GM21447 (cell line): ENCODE measurements at regions not wholly inside any gene's neighbourhood (a gene's known extent, or its start where the extent isn't known, plus 50 kb on each side); places are given as distances from the start of the nearest gene placed in this dataset.

ENCODE experiments used
- ATAC-seq: cut with Tn5 transposase; IDR thresholded peaks from one replicate; pipeline ENCODE4 v1.9.1; 2021; ENCODE audit not compliant: unreplicated experiment

GRCh38 chr16:66315210-66315825, 51.2 kb upstream of the CDH5 start:
- ATAC-seq, result peak; percentile 90

GRCh38 chr16:66311306-66311705, 55.2 kb upstream of the CDH5 start:
- no peak for ATAC-seq

DNA sequence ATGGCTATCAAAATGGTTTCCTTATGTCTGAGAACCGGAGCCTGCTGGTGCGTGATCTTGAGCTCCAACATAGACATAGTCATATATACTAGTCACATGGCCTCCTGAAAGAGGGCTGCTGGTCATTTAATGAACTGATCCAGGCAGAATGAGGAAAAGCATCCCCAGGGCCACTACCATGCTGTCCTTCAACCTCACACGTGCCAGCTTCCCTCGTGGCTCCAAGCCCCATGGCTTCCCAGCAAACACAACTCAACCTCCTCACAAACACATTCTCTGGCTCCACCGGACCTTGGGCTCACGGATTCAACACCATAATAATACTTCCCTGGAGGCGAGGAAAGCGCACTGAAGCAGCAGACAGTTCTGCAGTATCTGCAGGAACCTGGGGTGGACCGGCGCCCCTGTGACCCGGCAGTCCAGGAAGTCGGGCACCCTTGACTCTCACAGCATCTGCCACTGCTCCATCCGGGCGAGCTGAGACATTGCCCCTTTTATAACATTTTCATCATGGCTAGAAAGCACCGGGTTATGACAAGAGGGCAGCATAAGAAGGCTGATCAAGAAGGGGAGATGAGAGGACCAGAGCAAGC, 57.2 kb upstream of the CDH5 start:
- ATAC-seq, result no peak

DNA sequence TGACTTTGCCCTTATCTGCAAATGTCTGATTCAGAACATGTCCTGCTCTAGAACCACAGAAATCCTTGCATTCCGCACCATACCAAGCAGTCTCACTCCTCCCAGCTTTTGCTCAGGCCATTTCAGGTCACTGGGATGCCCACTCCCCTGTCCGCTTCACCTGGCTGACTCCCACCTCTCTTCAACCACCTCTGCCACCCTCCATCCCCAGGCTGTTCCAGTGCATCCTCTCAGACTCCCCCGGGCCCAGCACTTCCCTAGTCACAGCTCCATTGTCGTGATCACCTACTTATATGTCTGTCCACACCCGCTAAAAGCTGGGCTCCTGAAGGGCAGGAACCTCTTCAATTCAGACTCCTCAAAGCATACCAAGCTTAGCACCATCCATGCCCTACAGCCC, 58.4 kb upstream of the CDH5 start:
- ATAC-seq, result no peak

DNA sequence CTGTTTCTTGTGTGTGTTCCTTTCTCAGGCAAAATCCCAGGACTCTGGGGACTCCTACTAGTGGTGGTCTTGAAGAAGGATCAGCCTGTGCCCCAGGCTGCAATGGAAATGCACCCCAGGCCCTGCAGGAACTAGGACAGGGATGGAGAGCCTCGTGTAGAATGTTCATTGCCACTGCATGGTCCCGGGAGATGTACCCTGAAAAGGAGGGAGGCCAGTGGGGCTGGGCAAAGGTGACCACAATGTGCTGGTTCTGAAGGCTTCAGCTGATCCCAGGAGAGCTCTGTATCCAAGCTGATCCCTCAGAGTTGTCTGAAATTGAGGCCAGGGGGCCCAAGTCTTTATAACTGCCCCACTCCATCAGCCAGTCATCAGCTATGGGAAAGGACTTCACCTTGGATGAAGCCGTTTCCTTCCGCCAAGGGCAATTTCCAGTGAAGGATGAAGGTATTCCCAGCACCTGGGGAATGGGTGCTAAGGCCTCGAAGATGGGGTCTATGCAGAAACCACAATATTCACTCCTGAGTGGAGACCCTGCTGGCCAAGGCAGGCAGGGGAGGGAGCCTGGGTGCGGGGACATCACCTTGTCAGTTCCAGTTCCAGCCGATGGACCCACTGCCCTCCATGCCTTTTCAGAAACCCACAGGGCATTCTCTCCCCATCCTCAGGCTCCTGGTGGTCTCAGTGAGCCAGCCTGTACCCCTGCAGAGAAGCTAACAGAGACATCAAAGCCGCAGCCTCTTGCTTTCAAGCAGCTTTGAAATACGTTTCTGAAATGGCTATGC, 59.9 kb upstream of the CDH5 start:
- no peak for ATAC-seq

DNA sequence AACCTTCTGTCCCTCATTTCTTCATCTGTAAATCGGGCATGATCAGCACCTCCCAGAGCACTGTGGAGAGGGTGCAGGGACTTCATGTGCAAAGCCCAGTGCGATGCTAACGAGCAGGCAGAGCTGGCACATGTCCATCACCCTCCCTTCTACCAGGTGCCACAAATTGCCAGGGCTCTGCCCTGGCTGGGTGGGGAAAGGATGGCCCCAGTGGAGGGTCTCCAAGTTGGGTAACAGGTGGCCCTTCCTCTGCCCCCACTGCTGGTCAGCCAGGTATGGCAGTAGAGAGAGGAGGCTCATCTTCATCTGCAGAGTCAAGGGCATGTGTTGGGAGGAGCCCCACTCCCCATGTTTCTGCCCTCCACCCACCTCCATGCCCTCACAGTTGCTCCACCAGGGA, 61.5 kb upstream of the CDH5 start:
- ATAC-seq, result no peak

- no peak for ATAC-seq
Measured at GRCh38 chr16:66304151-66304550, 62.3 kb upstream of the CDH5 start.

- ATAC-seq, result no peak
Measured at GRCh38 chr16:66300501-66300900, 66.0 kb upstream of the CDH5 start.

- ATAC-seq, result no peak
Measured at GRCh38 chr16:66300037-66300436, 66.5 kb upstream of the CDH5 start.

DNA sequence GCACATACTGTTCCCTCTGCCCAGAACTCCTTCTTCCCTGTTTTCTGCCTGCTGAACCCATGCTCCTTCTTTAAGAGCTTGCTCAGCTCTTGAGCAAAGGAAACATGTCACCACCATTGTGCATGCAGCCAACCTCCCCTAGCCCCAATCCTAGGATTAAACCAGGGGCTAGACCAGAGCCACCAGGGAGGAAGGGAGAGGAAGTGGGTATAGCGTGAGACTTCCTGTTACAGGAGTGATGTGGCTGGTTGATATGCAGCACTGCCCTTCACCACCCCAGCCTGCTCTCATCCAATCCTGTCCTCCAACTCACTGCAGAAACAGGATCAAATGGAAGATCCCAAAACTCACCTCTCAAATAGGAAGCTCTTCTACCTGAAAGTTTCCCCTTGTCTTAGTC, 67.1 kb upstream of the CDH5 start:
- ATAC-seq, result no peak

DNA sequence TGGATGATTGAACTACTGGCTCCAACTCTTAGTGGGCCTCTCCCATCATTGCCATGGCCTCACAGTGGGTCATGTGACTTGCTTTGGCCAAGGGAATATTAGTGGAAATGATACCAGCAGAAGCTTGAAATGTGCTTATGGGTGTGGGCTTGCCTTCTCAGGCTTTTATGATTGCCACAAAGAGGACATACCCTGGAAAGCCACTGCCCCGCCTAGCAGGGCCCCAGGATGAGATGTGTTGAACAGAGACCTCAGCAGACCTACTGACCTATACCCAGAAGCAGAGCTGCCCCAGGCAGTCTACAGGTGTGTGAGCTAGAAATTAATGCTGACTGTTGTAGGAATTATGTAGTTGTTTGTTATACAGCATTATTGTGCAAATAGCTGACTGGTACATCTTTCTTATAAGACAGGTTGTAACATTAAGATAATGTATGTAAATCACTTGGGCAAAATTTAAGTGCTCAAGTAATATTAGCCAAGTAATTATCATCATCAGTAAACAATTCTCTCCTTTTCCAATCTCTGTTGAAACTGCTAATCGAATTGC, 67.8 kb upstream of the CDH5 start:
- ATAC-seq, result no peak

GRCh38 chr16:66298006-66298405, 68.5 kb upstream of the CDH5 start:
- no peak for ATAC-seq

- no peak for ATAC-seq
Measured at GRCh38 chr16:66296591-66296990, 69.9 kb upstream of the CDH5 start.

DNA sequence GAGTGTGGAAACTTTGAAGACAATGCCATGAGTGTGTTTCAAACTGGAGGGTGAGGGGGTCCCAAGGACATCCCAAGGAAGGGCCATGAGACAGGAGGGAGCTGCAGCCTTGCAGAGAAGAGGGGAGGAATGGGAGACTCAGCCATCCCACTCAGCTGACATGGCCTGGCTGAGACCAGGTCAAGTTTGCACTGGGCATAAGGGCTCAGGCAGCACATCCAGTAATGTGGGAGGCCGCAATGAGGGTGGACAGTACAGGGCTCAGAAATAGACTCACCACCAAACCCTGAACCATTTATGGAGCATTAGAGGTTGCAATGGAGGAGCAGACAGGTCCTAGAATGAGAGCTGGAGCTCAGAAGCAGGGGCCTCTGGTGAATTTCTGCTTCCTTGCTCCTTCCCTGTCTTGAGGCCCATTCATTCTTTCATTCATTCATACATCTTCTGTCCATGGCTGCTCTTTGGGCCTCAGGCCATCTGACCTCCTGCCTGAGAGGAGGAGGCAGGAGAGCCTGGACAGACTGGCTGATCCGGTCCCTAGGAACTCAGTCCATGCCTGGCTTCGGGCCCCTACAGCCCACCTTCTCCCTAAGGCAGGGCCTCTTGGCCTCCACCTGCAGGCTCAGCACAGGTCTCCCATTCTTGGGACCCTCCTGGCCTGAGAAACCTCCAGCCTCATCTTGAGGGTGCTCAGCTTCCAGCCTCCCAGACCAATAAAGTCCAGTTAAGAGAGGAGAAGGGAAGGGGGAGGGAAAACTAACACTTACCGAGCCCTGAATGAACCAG, 70.5 kb upstream of the CDH5 start:
- no peak for ATAC-seq

GRCh38 chr16:66295213-66295612, 71.3 kb upstream of the CDH5 start:
- ATAC-seq, result no peak

- ATAC-seq, result no peak
Measured at GRCh38 chr16:66294507-66294906, 72.0 kb upstream of the CDH5 start.

GRCh38 chr16:66293932-66294331, 72.6 kb upstream of the CDH5 start:
- ATAC-seq, result no peak

DNA sequence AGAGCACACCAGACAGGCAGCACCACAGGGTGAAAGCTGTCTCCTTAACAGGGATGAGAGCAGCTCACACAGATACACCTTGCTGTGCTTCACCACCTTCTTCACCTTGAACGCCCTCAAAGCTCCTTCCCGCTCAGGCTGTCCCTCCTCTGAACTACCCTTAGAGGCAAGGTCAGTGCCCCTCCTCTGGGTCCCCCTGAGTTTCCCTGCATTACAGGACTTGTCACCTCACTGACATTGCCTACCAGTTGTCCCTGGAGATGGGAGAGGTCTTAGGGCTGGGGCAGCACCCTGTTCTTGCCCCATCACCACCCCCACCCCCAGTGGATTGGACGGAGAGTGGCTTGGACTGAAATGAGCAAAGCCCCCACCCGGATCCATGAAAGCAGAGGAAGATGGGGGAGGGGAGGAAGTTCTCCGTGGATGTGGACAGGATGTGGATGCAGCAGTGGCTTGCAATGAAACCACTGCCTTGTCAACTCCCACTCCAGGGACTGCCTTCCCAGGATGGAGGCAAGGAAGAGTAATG, 73.2 kb upstream of the CDH5 start:
- ATAC-seq, result no peak

DNA sequence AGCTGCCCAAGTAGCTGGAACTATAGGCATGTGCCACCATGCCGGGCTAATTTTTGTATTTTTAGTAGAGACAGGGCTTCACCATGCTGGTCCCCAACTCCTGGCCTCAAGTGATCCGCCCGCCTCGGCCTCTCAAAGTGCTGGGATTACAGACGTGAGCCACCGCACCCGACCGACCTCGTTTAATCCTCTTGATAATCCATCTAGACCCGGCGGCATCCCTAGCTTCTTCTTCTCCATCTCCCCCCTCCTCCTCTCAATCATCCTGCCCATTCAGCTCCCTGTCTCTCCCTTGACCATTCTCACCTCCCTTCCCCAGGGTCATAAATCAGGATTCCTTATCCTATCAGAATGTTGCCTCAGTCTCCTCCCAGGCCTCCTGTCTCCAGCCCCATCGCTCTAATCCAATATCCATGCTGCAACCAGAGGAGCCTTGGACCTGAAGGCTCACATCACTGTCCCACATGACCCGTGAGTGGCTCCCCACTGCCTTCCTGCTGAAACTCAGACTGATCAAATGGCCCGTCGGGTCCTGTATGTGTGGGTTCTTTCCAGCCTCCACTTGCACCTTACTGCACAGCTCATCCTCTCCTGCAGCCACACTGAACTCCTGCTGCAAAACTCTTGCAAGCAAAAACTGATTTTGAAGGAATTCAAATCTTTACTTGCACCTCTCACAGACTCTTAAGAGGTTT, 74.1 kb upstream of the CDH5 start:
- ATAC-seq, result no peak

DNA sequence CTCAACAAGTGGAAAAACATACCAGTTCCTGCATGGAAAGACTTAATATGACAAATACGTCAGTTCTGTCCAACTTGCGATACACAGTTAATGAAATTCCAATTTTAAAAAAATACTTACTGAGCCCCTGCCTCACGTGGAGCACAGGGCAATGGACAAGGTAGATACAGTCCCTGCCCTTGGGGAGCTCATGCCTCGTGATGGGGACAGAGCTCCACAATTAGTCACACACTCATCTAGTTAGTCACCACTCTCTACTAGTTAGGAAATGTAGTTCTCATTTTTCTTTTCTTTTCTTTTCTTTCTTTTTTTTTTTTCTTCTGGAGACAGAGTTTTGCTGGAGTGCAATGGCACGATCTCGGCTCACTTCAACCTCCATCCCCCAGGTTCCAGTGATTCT, 74.7 kb upstream of the CDH5 start:
- ATAC-seq, result no peak

DNA sequence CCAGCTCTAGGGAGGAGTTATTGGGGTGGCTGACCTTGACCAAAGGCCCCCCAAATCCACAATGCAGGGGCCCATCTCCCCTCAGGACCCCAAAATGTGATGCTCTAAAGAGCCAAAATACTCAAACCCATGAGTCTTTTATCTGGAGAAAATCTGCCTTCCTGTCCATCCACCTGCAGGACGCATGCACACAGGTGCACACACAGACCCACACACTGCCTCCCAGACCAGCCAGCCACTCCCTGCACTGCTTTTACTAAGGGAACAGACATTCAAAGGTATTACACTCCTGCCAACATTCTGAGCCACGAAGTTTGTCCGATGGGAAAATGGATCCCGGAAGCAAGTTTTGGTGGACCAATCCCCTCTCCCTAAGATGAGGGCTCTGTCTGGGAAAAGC, 76.1 kb upstream of the CDH5 start:
- ATAC-seq, result no peak
